ENCODE measurements at regions not wholly inside any gene's neighbourhood (a gene's known extent, or its start where the extent isn't known, plus 50 kb on each side); places are given as distances from the start of the nearest gene placed in this dataset.

GRCh38 chr12:45131506-45131905 is 80.6 kb upstream of the DBX2 start:
- no peaks in the 10 kb centered on the region for H3K9me3 ChIP-seq (ENCODE audit: control insufficient read depth in 2 of 2, insufficient read depth in 1 of 2, low read depth in 1 of 2, low read length in 1 of 2)
- no peaks in the 10 kb centered on the region for H3K36me3 ChIP-seq (ENCODE audit: control insufficient read depth in 3 of 3, insufficient read depth in 2 of 3, low read depth in 1 of 3, low read length in 3 of 3)
- DNase-seq, result no peak
- H3K4me1 ChIP-seq (ENCODE audit: control insufficient read depth in 3 of 3, insufficient read depth in 2 of 3, low read depth in 1 of 3, low read length in 2 of 3), result no peaks in the 10 kb centered on the region
- no peak overlapping the region for H3K27ac ChIP-seq (ENCODE audit: low read depth in 1 of 3, low read length in 2 of 3)
- H3K4me3 ChIP-seq (ENCODE audit: low read depth in 1 of 3, low read length in 3 of 3), result no peak overlapping the region
- peaks cover 0 to 3% (median 0%) of the 10 kb centered on the region in 3 donors for H3K27me3 ChIP-seq (ENCODE audit: control insufficient read depth in 3 of 3, insufficient read depth in 3 of 3, low read length in 3 of 3)
- FAIRE-seq, result no peak

DNA sequence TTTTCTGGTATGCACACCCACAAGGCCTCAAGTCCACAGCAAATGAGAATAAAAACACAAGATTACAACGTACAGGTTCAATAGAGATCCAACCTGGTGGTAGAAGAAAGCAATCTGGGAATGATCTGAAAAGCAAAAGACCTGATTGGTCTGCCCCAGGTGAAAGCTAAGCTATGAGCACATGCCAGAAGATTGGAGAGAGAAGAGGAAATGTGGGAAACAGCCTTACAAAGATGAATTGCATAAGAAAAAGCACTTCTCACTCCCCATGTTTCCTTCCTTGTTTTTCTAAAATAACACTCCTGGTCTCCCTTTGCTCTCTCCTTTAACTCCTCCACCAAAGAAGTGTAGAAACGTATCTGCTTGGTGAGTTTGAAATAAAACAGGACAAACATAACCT is 77.3 kb upstream of the ANO6 start:
- peaks cover 0 to under 1% of the 10 kb centered on the region in 2 donors for H3K9me3 ChIP-seq (ENCODE audit: control insufficient read depth in 2 of 2, insufficient read depth in 1 of 2, low read depth in 1 of 2, low read length in 1 of 2)
- H3K4me3 ChIP-seq (ENCODE audit: low read depth in 1 of 3, low read length in 3 of 3), result no peak overlapping the region
- H3K27me3 ChIP-seq (ENCODE audit: control insufficient read depth in 3 of 3, insufficient read depth in 3 of 3, low read length in 3 of 3), result no peaks in the 10 kb centered on the region
- DNase-seq, result no peak
- 39 to 44% (median 42%) methylated on average over 2 of the region's 2 CpGs for WGBS, 3 donors
- no peak for FAIRE-seq
- H3K27ac ChIP-seq (ENCODE audit: low read depth in 1 of 3, low read length in 2 of 3), result no peak overlapping the region
- no peaks in the 10 kb centered on the region for H3K36me3 ChIP-seq (ENCODE audit: control insufficient read depth in 3 of 3, insufficient read depth in 2 of 3, low read depth in 1 of 3, low read length in 3 of 3)
- H3K4me1 ChIP-seq (ENCODE audit: control insufficient read depth in 3 of 3, insufficient read depth in 2 of 3, low read depth in 1 of 3, low read length in 2 of 3), result no peaks in the 10 kb centered on the region

- no peaks in the 10 kb centered on the region for H3K4me1 ChIP-seq (ENCODE audit: control insufficient read depth in 3 of 3, insufficient read depth in 2 of 3, low read depth in 1 of 3, low read length in 2 of 3)
- H3K4me3 ChIP-seq (ENCODE audit: low read depth in 1 of 3, low read length in 3 of 3), result no peak overlapping the region
- WGBS, 3 donors, result 62 to 95% (median 75%) methylated on average over 1 of the region's 1 CpG
- no peak overlapping the region for H3K27ac ChIP-seq (ENCODE audit: low read depth in 1 of 3, low read length in 2 of 3)
- DNase-seq (no peak), FAIRE-seq (no peak)
- no peaks in the 10 kb centered on the region for H3K36me3 ChIP-seq (ENCODE audit: control insufficient read depth in 3 of 3, insufficient read depth in 2 of 3, low read depth in 1 of 3, low read length in 3 of 3)
- H3K9me3 ChIP-seq (ENCODE audit: control insufficient read depth in 2 of 2, insufficient read depth in 1 of 2, low read depth in 1 of 2, low read length in 1 of 2), result peaks cover 0 to 2% of the 10 kb centered on the region in 2 donors
- no peaks in the 10 kb centered on the region for H3K27me3 ChIP-seq (ENCODE audit: control insufficient read depth in 3 of 3, insufficient read depth in 3 of 3, low read length in 3 of 3)
Measured at GRCh38 chr12:45148006-45148405, 67.9 kb upstream of the ANO6 start.

- Histone ChIP-seq H3K27me3 (ENCODE audit: control insufficient read depth in 3 of 3, insufficient read depth in 3 of 3, low read length in 3 of 3) (no peaks in the 10 kb centered on the region), H3K4me3 (ENCODE audit: low read depth in 1 of 3, low read length in 3 of 3) (no peak overlapping the region), H3K9me3 (ENCODE audit: control insufficient read depth in 2 of 2, insufficient read depth in 1 of 2, low read depth in 1 of 2, low read length in 1 of 2) (peaks cover 0 to 1% of the 10 kb centered on the region in 2 donors), H3K27ac (ENCODE audit: low read depth in 1 of 3, low read length in 2 of 3) (no peak overlapping the region), H3K36me3 (ENCODE audit: control insufficient read depth in 3 of 3, insufficient read depth in 2 of 3, low read depth in 1 of 3, low read length in 3 of 3) (no peaks in the 10 kb centered on the region), H3K4me1 (ENCODE audit: control insufficient read depth in 3 of 3, insufficient read depth in 2 of 3, low read depth in 1 of 3, low read length in 2 of 3) (no peaks in the 10 kb centered on the region)
- 83 to 96% (median 88%) methylated on average over 3 of the region's 3 CpGs for WGBS, 3 donors
- no peak for FAIRE-seq
- DNase-seq, result no peak
Measured at GRCh38 chr12:45148619-45149018, 67.3 kb upstream of the ANO6 start.

GRCh38 chr12:45165284-45165683 is 50.6 kb upstream of the ANO6 start:
- WGBS, 3 donors, result 86 to 88% (median 88%) methylated on average over 1 of the region's 1 CpG
- FAIRE-seq, result no peak
- Histone ChIP-seq H3K4me3 (ENCODE audit: low read depth in 1 of 3, low read length in 3 of 3) (no peak overlapping the region), H3K27me3 (ENCODE audit: control insufficient read depth in 3 of 3, insufficient read depth in 3 of 3, low read length in 3 of 3) (no peaks in the 10 kb centered on the region), H3K4me1 (ENCODE audit: control insufficient read depth in 3 of 3, insufficient read depth in 2 of 3, low read depth in 1 of 3, low read length in 2 of 3) (no peaks in the 10 kb centered on the region), H3K9me3 (ENCODE audit: control insufficient read depth in 2 of 2, insufficient read depth in 1 of 2, low read depth in 1 of 2, low read length in 1 of 2) (peaks cover 0 to 9% of the 10 kb centered on the region in 2 donors), H3K36me3 (ENCODE audit: control insufficient read depth in 3 of 3, insufficient read depth in 2 of 3, low read depth in 1 of 3, low read length in 3 of 3) (no peaks in the 10 kb centered on the region), H3K27ac (ENCODE audit: low read depth in 1 of 3, low read length in 2 of 3) (no peak overlapping the region)
- DNase-seq, result no peak

GRCh38 chr12:45166056-45166455 is 49.8 kb upstream of the ANO6 start:
- H3K4me1 ChIP-seq (ENCODE audit: control insufficient read depth in 3 of 3, insufficient read depth in 2 of 3, low read depth in 1 of 3, low read length in 2 of 3), result no peaks in the 10 kb centered on the region
- no peaks in the 10 kb centered on the region for H3K27me3 ChIP-seq (ENCODE audit: control insufficient read depth in 3 of 3, insufficient read depth in 3 of 3, low read length in 3 of 3)
- DNase-seq (no peak), FAIRE-seq (no peak)
- H3K4me3 ChIP-seq (ENCODE audit: low read depth in 1 of 3, low read length in 3 of 3), result no peak overlapping the region
- peaks cover 0 to 9% of the 10 kb centered on the region in 2 donors for H3K9me3 ChIP-seq (ENCODE audit: control insufficient read depth in 2 of 2, insufficient read depth in 1 of 2, low read depth in 1 of 2, low read length in 1 of 2)
- H3K36me3 ChIP-seq (ENCODE audit: control insufficient read depth in 3 of 3, insufficient read depth in 2 of 3, low read depth in 1 of 3, low read length in 3 of 3), result no peaks in the 10 kb centered on the region
- H3K27ac ChIP-seq (ENCODE audit: low read depth in 1 of 3, low read length in 2 of 3), result no peak overlapping the region

Measured in small intestine (tissue), 7 donors.